Keratinocyte (primary cell): ENCODE measurements at regions not wholly inside any gene's neighbourhood (a gene's known extent, or its start where the extent isn't known, plus 50 kb on each side); places are given as distances from the start of the nearest gene placed in this dataset.

Source experiments
- DNase-seq: peaks from one replicate; pipeline ENCODE4 v3.0.0-alpha.2; 2011; ENCODE audit warnings: low read depth, missing footprints, low spot score
- FAIRE-seq: peaks from 2 replicates; lab custom pipeline; 2011; peaks lifted over from hg19 to GRCh38; lab: Jason Lieb, UNC
- H2AFZ ChIP-seq: 2 replicates; pipeline ENCODE4 v1.6.0; 2012; ENCODE audit warnings: low read length, control low read depth, inconsistent platforms; ENCODE audit not compliant: control insufficient read depth
- H3K27ac ChIP-seq: 2 replicates; pipeline ENCODE4 v1.5.1; 2011; ENCODE audit warnings: low read length; ENCODE audit not compliant: control insufficient read depth, insufficient read depth
- H3K27me3 ChIP-seq: 3 replicates; pipeline ENCODE4 v1.6.0; 2011; ENCODE audit warnings: low read length; ENCODE audit not compliant: control insufficient read depth, insufficient read depth; ENCODE audit errors: extremely low read depth
- H3K36me3 ChIP-seq, 2 experiments: 2 replicates in 1 of 2; 3 replicates in 1 of 2; pipeline ENCODE4 v1.5.1; 2011; ENCODE audit warnings: low read length in 2 of 2, mild to moderate bottlenecking in 1 of 2; ENCODE audit not compliant: control insufficient read depth in 2 of 2, insufficient read depth in 2 of 2; ENCODE audit errors: extremely low read depth in 1 of 2
- H3K4me1 ChIP-seq: 3 replicates; pipeline ENCODE4 v1.5.1; 2011; ENCODE audit warnings: low read length; ENCODE audit not compliant: control insufficient read depth, insufficient read depth; ENCODE audit errors: extremely low read depth
- H3K4me2 ChIP-seq: 3 replicates; pipeline ENCODE4 v1.6.0; 2011; ENCODE audit warnings: low read depth, low read length; ENCODE audit not compliant: control insufficient read depth, insufficient read depth; ENCODE audit errors: extremely low read depth
- H3K4me3 ChIP-seq, 3 experiments: fragments of 200-600 bp in 1 of 3; sonication (generic) in 1 of 3; 2 replicates in 2 of 3; 3 replicates in 1 of 3; pipeline ENCODE4 v1.5.1; 2011 to 2016; ENCODE audit warnings: low read length in 3 of 3, mild to moderate bottlenecking in 3 of 3, control low read depth in 2 of 3, inconsistent platforms in 1 of 3, low read depth in 1 of 3, mixed read lengths in 1 of 3, mixed run types in 1 of 3, moderate library complexity in 1 of 3; ENCODE audit not compliant: control insufficient read depth in 2 of 3, insufficient read depth in 2 of 3; ENCODE audit errors: extremely low read depth in 1 of 3
- H3K79me2 ChIP-seq: 2 replicates; pipeline ENCODE4 v1.6.0; 2012; ENCODE audit warnings: low read length; ENCODE audit not compliant: control insufficient read depth, insufficient read depth
- H3K9ac ChIP-seq: 3 replicates; pipeline ENCODE4 v1.6.0; 2011; ENCODE audit warnings: low read length; ENCODE audit not compliant: control insufficient read depth, insufficient read depth; ENCODE audit errors: extremely low read depth
- H3K9me1 ChIP-seq: 3 replicates; pipeline ENCODE4 v1.6.0; 2011; ENCODE audit warnings: low read length; ENCODE audit not compliant: control insufficient read depth, insufficient read depth; ENCODE audit errors: extremely low read depth
- H3K9me3 ChIP-seq: 2 replicates; pipeline ENCODE4 v1.5.1; 2012; ENCODE audit warnings: low read depth, low read length; ENCODE audit not compliant: control insufficient read depth
- H4K20me1 ChIP-seq: 3 replicates; pipeline ENCODE4 v1.6.0; 2011; ENCODE audit warnings: low read length; ENCODE audit not compliant: control insufficient read depth, insufficient read depth; ENCODE audit errors: extremely low read depth
- EZH2 ChIP-seq: IDR thresholded peaks from one replicate; pipeline ENCODE4 v1.6.1; 2012; ENCODE audit warnings: inconsistent platforms, mild to moderate bottlenecking, low read length, moderate library complexity
- dilution Hi-C: fragments of 300-500 bp; cut with MboI; formaldehyde crosslinking; loops from one replicate; pipeline ENCODE4 v1.7.0; 2020; ENCODE audit warnings: low sequenced_read_pairs; ENCODE audit not compliant: extremely low pct_ligation_motif_present
- TF ChIP-seq, protein P1 (sequence below), 3 experiments: IDR thresholded peaks in 1 of 3; conservative IDR thresholded peaks in 1 of 3; optimal IDR thresholded peaks in 1 of 3; 2 replicates in 2 of 3; 3 replicates in 1 of 3; pipeline versions ENCODE3 to v1.5.1; 2011; ENCODE audit warnings: low read length in 3 of 3, mild to moderate bottlenecking in 3 of 3, moderate library complexity in 2 of 3, control low read depth in 1 of 3, inconsistent platforms in 1 of 3; ENCODE audit not compliant: insufficient read depth in 2 of 3; ENCODE audit errors: extremely low read depth in 1 of 3

- TF ChIP-seq, protein P1, sequence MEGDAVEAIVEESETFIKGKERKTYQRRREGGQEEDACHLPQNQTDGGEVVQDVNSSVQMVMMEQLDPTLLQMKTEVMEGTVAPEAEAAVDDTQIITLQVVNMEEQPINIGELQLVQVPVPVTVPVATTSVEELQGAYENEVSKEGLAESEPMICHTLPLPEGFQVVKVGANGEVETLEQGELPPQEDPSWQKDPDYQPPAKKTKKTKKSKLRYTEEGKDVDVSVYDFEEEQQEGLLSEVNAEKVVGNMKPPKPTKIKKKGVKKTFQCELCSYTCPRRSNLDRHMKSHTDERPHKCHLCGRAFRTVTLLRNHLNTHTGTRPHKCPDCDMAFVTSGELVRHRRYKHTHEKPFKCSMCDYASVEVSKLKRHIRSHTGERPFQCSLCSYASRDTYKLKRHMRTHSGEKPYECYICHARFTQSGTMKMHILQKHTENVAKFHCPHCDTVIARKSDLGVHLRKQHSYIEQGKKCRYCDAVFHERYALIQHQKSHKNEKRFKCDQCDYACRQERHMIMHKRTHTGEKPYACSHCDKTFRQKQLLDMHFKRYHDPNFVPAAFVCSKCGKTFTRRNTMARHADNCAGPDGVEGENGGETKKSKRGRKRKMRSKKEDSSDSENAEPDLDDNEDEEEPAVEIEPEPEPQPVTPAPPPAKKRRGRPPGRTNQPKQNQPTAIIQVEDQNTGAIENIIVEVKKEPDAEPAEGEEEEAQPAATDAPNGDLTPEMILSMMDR (optimal IDR thresholded peaks at IDR 0.05 in 1 of 3, IDR thresholded peaks at IDR 0.05 in 1 of 3, conservative IDR thresholded peaks at IDR 0.05 in 1 of 3; ENCODE audit: extremely low read depth in 1 of 3, insufficient read depth in 2 of 3, low read length in 3 of 3): no peak
- no peak for TF ChIP-seq EZH2
- H3K9me3 ChIP-seq: no peaks in the 10 kb centered on the region
- dilution Hi-C loops: no loop called here
- H3K9ac ChIP-seq: no peak overlapping the region
- FAIRE-seq: no peak
- H3K79me2 ChIP-seq: no peaks in the 10 kb centered on the region
- no peak overlapping the region for H3K4me2 ChIP-seq
- H3K4me1 ChIP-seq: peaks cover 6% of the 10 kb centered on the region
- no peak overlapping the region for H3K27ac ChIP-seq
- no peaks in the 10 kb centered on the region for H3K9me1 ChIP-seq
- H3K4me3 ChIP-seq: no peak overlapping the region
- H3K27me3 ChIP-seq: peaks cover 7% of the 10 kb centered on the region
- H4K20me1 ChIP-seq: no peaks in the 10 kb centered on the region
- H2AFZ ChIP-seq: no peak overlapping the region
- no peaks in the 10 kb centered on the region for H3K36me3 ChIP-seq
- DNase-seq: no peak
These were observed 253.2 kb upstream of the CTAGE1 start for GRCh38 chr18:22670914-22671313.

- no peaks in the 10 kb centered on the region for H3K9me3 ChIP-seq
- no peak overlapping the region for H3K9ac ChIP-seq
- dilution Hi-C loops: no loop called here
- H3K4me1 ChIP-seq: no peaks in the 10 kb centered on the region
- H3K36me3 ChIP-seq: no peaks in the 10 kb centered on the region
- no peak for FAIRE-seq
- no peak overlapping the region for H2AFZ ChIP-seq
- H4K20me1 ChIP-seq: no peaks in the 10 kb centered on the region
- no peak for DNase-seq
- no peaks in the 10 kb centered on the region for H3K9me1 ChIP-seq
- H3K4me3 ChIP-seq: no peak overlapping the region
- H3K4me2 ChIP-seq: no peak overlapping the region
- no peaks in the 10 kb centered on the region for H3K79me2 ChIP-seq
- peaks cover 8% of the 10 kb centered on the region for H3K27me3 ChIP-seq
- TF ChIP-seq, protein P1 (optimal IDR thresholded peaks at IDR 0.05 in 1 of 3, IDR thresholded peaks at IDR 0.05 in 1 of 3, conservative IDR thresholded peaks at IDR 0.05 in 1 of 3; ENCODE audit: extremely low read depth in 1 of 3, insufficient read depth in 2 of 3, low read length in 3 of 3): no peak
- TF ChIP-seq EZH2: no peak
- H3K27ac ChIP-seq: no peak overlapping the region
These were observed 255.6 kb upstream of the CTAGE1 start for GRCh38 chr18:22673182-22673862.
